Fibroblast of lung (primary cell): ENCODE measurements at regions not wholly inside any gene's neighbourhood (a gene's known extent, or its start where the extent isn't known, plus 50 kb on each side); places are given as distances from the start of the nearest gene placed in this dataset.

ENCODE experiments used
- DNase-seq, 2 donors: peaks; one replicate each; pipeline versions ENCODE4 v3.0.0 to v3.0.0-alpha.2; 2010; ENCODE audit warnings: low read depth in 2 of 2
- H2AFZ ChIP-seq: 2 replicates; pipeline ENCODE4 v1.5.1; 2012; ENCODE audit warnings: low read length, control low read depth, inconsistent platforms
- H3K27ac ChIP-seq: 2 replicates; pipeline ENCODE4 v1.5.1; 2011; ENCODE audit warnings: low read length, control low read depth; ENCODE audit not compliant: insufficient read depth
- H3K27me3 ChIP-seq: 2 replicates; pipeline ENCODE4 v1.5.1; 2011; ENCODE audit warnings: mild to moderate bottlenecking, low read length; ENCODE audit not compliant: control insufficient read depth, insufficient read depth
- H3K36me3 ChIP-seq: 2 replicates; pipeline ENCODE4 v1.5.1; 2011; ENCODE audit warnings: low read length; ENCODE audit not compliant: control insufficient read depth, insufficient read depth
- H3K4me1 ChIP-seq: 2 replicates; pipeline ENCODE4 v1.5.1; 2011; ENCODE audit warnings: low read length; ENCODE audit not compliant: control insufficient read depth, insufficient read depth; ENCODE audit errors: extremely low read depth
- H3K4me2 ChIP-seq: 2 replicates; pipeline ENCODE4 v1.5.1; 2011; ENCODE audit warnings: low read length, control low read depth; ENCODE audit not compliant: insufficient read depth; ENCODE audit errors: extremely low read depth
- H3K4me3 ChIP-seq, 4 experiments: fragments of 200-600 bp in 1 of 4; sonication (generic) in 1 of 4; replicated peaks in 1 of 4; 2 replicates each; pipeline ENCODE4 v1.5.1; 2011 to 2016; ENCODE audit warnings: low read length in 4 of 4, low read depth in 3 of 4, mild to moderate bottlenecking in 3 of 4, control low read depth in 2 of 4, inconsistent platforms in 1 of 4, mixed read lengths in 1 of 4; ENCODE audit not compliant: insufficient read depth in 1 of 4; ENCODE audit errors: control extremely low read depth in 1 of 4
- H3K79me2 ChIP-seq: 2 replicates; pipeline ENCODE4 v1.5.1; 2012; ENCODE audit warnings: mild to moderate bottlenecking, low read length, inconsistent platforms; ENCODE audit not compliant: control insufficient read depth, insufficient read depth
- H3K9ac ChIP-seq: 2 replicates; pipeline ENCODE4 v1.5.1; 2011; ENCODE audit warnings: mild to moderate bottlenecking, low read length, control low read depth; ENCODE audit not compliant: insufficient read depth
- H3K9me3 ChIP-seq: 2 replicates; pipeline ENCODE4 v1.5.1; 2012; ENCODE audit warnings: low read depth, low read length; ENCODE audit not compliant: control insufficient read depth, insufficient read depth
- H4K20me1 ChIP-seq: 2 replicates; pipeline ENCODE4 v1.5.1; 2011; ENCODE audit warnings: low read length; ENCODE audit not compliant: control insufficient read depth, insufficient read depth; ENCODE audit errors: extremely low read depth
- EZH2 ChIP-seq: IDR thresholded peaks from 2 replicates; pipeline ENCODE4 v1.5.1; 2012; ENCODE audit warnings: low read length, control low read depth, mild to moderate bottlenecking; ENCODE audit errors: missing control alignments
- TF ChIP-seq, protein P1 (sequence below), 2 donors: IDR thresholded peaks in 1 of 2; conservative IDR thresholded peaks in 1 of 2; 1 replicate in 1 of 2; 2 replicates in 1 of 2; pipeline ENCODE4 v1.5.1; 2011 to 2012; ENCODE audit warnings: low read length in 2 of 2, control low read depth in 1 of 2, inconsistent platforms in 1 of 2, low read depth in 1 of 2, mild to moderate bottlenecking in 1 of 2

DNA sequence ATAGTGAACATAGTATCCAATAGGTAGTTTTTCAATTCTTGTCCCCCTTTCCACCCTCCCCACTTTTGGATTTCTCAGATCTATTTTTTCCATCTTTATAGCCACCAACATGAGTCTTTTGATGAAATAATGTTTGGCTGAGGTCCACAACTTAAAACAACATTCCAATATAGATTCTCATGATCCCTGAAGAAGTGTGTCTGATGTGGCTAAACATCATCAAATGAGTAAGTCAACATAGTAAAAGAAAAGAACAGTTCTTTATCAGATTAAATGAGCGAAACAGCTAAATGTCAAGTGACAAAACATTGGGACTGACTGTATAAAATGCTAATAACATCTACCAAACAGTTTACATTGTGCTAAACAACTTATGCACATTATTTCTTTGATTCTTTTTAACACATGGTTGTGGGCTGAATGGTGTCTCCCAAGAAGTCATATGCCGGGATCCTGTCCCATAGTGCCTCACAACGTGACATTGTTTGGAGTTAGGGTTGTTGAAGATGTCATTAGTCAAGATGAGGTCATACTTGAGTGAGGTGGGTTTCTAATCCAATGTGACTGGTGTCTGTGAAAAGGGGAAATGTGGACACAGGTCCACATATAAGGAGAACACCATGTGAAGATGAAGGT is 453.6 kb downstream of the LTN1 start:
- H3K9ac ChIP-seq: no peak overlapping the region
- peak overlapping the region; percentile 85 for H3K27ac ChIP-seq
- H3K4me1 ChIP-seq: peaks cover 19% of the 10 kb centered on the region
- DNase-seq: peak; percentile 87 to 91
- H2AFZ ChIP-seq: no peak overlapping the region
- no peak overlapping the region for H3K4me3 ChIP-seq
- no peaks in the 10 kb centered on the region for H3K36me3 ChIP-seq
- H3K4me2 ChIP-seq: peak overlapping the region; percentile 26
- TF ChIP-seq, protein P1, sequence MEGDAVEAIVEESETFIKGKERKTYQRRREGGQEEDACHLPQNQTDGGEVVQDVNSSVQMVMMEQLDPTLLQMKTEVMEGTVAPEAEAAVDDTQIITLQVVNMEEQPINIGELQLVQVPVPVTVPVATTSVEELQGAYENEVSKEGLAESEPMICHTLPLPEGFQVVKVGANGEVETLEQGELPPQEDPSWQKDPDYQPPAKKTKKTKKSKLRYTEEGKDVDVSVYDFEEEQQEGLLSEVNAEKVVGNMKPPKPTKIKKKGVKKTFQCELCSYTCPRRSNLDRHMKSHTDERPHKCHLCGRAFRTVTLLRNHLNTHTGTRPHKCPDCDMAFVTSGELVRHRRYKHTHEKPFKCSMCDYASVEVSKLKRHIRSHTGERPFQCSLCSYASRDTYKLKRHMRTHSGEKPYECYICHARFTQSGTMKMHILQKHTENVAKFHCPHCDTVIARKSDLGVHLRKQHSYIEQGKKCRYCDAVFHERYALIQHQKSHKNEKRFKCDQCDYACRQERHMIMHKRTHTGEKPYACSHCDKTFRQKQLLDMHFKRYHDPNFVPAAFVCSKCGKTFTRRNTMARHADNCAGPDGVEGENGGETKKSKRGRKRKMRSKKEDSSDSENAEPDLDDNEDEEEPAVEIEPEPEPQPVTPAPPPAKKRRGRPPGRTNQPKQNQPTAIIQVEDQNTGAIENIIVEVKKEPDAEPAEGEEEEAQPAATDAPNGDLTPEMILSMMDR (conservative IDR thresholded peaks at IDR 0.05 in 1 of 2, IDR thresholded peaks at IDR 0.05 in 1 of 2; ENCODE audit: low read depth in 1 of 2, low read length in 2 of 2): no peak
- TF ChIP-seq EZH2: no peak
- H4K20me1 ChIP-seq: no peaks in the 10 kb centered on the region
- no peaks in the 10 kb centered on the region for H3K79me2 ChIP-seq
- H3K27me3 ChIP-seq: no peaks in the 10 kb centered on the region
- no peaks in the 10 kb centered on the region for H3K9me3 ChIP-seq

DNA sequence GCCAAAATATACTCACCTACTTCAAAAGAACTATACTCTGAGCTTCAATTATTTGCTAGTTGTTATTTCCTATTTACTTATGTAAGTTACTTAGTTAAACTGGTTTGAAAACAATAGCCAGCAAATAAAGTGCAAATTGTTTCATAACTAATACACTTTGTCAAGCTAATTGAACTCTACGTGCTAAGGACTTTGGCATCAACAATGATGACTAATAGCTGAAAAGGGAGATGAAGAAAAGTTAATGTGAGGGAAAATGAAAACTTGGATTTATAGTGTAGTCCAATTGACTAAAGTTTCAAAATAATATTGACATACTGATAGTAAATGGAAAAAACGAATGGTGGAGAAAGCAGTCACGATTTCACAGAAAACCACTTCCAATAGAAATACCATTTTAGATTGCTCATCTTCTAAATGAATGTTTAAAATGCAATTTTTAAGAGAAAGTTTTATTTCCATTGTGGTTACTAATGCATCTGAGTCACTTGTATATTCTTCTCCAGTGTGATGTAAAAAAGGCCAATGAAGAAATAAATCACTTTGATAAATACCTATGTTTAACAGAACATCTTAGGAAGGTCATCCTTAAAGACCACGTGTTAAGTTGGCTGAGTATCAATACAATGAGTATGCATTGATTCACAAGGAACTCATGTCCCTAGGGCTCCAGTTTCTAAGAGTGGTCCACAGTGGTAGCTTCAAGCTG is 455.2 kb downstream of the LTN1 start:
- TF ChIP-seq, protein P1 (conservative IDR thresholded peaks at IDR 0.05 in 1 of 2, IDR thresholded peaks at IDR 0.05 in 1 of 2; ENCODE audit: low read depth in 1 of 2, low read length in 2 of 2): no peak
- TF ChIP-seq EZH2: no peak
- H3K27me3 ChIP-seq: no peaks in the 10 kb centered on the region
- peak overlapping the region; percentile 85 for H3K27ac ChIP-seq
- H2AFZ ChIP-seq: no peak overlapping the region
- DNase-seq: peak; percentile 98
- H3K9ac ChIP-seq: no peak overlapping the region
- peaks cover 19% of the 10 kb centered on the region for H3K4me1 ChIP-seq
- no peak overlapping the region for H3K4me2 ChIP-seq
- no peaks in the 10 kb centered on the region for H3K36me3 ChIP-seq
- no peak overlapping the region for H3K4me3 ChIP-seq
- no peaks in the 10 kb centered on the region for H3K79me2 ChIP-seq
- H3K9me3 ChIP-seq: no peaks in the 10 kb centered on the region
- H4K20me1 ChIP-seq: no peaks in the 10 kb centered on the region

DNA sequence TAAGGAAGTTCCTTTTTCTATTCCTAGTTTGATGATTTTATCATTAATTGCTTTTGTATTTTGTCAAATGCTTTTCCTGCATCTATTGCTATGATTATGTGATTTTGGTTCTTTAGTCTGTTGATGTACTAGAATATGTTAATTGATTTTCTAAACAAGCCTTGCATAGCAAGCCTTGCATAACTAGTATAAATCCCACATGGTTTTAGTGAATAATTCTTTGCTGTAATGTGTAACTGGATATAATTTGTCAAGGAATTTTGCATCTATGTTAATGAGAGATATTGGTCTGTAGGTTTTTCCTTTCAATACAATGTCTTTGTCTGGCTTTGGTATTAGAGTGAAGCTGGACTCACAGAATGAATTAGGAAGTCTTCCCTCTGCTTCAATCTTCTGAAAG is 460.2 kb downstream of the LTN1 start:
- TF ChIP-seq, protein P1 (conservative IDR thresholded peaks at IDR 0.05 in 1 of 2, IDR thresholded peaks at IDR 0.05 in 1 of 2; ENCODE audit: low read depth in 1 of 2, low read length in 2 of 2): no peak
- TF ChIP-seq EZH2: no peak
- no peak overlapping the region for H3K4me3 ChIP-seq
- no peak overlapping the region for H3K4me2 ChIP-seq
- peaks cover 2% of the 10 kb centered on the region for H3K4me1 ChIP-seq
- H3K79me2 ChIP-seq: no peaks in the 10 kb centered on the region
- no peak overlapping the region for H3K9ac ChIP-seq
- no peaks in the 10 kb centered on the region for H3K27me3 ChIP-seq
- no peaks in the 10 kb centered on the region for H3K36me3 ChIP-seq
- no peaks in the 10 kb centered on the region for H4K20me1 ChIP-seq
- H3K9me3 ChIP-seq: no peaks in the 10 kb centered on the region
- no peak for DNase-seq
- no peak overlapping the region for H2AFZ ChIP-seq
- H3K27ac ChIP-seq: no peak overlapping the region
